GM19025 (cell line): ENCODE measurements at regions not wholly inside any gene's neighbourhood (a gene's known extent, or its start where the extent isn't known, plus 50 kb on each side); places are given as distances from the start of the nearest gene placed in this dataset.

Experiments
- ATAC-seq: cut with Tn5 transposase; IDR thresholded peaks from one replicate; pipeline ENCODE4 v1.9.1; 2021; ENCODE audit warnings: mild to moderate bottlenecking, low read depth, moderate library complexity; ENCODE audit not compliant: unreplicated experiment

DNA sequence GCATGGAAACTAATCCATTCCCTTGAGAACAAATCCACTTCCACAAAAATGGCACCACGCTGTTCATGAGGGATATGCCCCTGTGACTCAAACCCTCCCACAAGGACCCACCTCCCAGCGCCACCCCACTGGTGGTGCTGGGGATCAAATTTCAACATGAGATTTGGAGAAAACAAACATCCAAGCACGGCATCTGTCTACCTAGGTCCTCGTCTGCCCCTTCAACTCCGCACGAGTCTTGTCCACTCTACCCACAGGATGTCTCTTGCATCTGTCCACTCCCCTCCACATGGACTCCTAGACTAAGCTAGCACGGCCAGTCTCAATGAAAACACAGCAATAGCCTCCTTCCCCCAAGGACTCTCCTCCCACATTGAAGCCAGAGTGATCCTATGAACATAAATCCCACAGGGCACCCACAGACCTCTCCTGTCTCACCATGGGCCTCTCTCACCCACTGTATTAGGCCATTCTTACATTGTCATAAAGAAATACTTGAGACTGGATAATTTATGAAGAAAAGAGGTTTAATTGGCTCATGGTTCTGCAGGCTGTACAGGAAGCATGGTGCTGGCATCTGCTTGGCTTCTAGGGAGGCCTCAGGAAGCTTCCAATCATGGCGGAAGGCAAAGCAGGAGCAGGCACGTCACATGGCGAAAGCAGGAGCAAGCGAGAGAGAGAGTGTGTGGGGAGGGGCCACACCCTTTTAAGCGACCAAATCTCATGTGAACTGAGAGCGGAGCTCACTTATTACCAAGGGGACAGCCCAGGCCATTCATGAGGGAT is 101.4 kb downstream of the TOMM20 start:
- ATAC-seq: no peak

DNA sequence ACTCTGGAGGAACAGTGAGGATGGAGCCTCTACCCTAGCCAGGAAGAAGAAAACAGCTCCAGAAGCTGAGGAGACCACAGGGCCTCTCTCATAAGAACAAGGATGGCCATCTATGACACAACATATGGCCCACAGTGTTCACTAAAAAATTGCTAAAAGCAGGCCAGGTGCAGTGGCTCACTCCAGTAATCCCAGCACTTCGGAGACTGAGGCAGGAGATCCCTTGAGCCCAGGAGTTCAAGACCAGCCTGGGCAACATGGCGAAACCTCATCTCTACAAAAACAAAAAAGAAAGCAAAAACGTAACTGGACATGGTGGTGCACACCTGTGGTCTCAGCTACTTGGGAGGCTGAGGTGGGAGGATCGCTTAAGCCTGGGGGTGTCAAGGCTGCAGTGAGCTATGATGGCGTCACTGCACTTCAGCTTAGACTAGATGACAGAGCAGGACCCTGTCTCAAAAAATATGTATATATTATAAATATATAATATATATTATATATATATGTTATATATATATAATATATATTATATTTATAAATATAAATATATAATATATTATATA is 103.1 kb downstream of the TOMM20 start:
- ATAC-seq: no peak

DNA sequence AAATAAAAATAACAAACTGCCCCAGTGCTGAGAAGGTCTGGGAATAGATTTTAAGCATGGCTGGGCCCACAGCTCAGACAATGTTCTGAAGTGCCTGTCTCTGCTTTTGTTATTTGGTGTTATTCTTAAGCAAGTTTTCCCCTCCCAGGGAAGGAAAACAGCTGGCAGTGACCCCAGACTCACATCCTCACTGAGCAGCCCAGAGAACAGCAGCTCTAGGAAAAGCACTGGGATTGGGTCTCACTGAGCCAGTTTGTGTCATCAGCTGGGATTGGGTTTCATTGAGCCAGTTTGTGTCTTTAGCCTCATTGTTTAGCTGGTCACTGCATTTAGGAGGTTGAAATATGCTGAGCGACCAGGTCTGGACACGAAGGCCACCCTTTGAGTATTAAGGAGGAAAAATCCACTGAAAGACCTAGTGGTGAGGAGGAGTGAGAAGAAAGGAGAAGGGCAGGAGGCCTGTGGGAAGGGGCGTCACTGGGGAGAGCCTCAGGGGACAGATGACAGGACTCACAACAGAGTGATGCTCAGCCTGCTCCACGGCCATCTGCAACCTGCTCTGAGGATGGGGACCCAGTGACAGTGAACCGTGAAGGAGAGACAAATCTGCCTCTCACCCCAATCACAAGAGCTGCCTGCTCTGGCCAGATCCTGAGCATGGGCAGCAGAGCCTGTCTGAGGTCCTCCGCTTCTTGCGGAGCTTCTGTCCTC is 103.8 kb downstream of the TOMM20 start:
- ATAC-seq: no peak

DNA sequence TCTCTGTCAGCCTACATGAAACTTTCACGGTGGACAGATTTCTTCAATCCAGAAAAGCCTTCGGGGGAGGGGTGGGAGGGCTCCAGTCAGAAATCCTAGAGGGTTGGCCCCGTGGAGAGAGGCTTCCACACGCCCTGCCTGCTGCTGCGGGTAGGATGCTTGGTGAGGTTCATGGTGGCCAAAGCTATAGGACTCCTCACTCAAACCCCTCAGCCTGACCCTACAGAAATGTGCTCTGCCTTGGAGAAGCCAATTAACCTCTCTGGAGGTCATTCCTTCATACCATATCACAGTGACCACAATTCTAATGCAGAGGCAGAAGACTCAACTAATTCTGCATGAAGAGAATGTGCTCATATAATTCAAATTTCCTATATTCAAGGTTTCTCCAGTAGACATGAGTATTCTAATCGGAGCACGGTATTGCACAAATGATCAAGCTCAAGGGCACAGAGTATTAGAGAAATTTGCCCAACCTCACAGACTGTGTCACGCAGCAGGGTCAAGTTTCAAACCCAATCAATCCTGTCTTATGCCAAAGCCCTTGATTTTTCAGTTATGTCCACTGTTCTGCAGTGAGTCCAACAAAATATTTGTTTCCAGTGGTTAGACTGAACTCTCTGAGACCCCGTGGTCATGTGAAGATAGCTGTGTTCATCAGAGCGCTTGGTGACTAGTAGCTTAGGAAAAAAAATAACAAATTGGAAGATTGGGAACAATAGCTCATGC is 104.8 kb downstream of the TOMM20 start:
- no peak for ATAC-seq

DNA sequence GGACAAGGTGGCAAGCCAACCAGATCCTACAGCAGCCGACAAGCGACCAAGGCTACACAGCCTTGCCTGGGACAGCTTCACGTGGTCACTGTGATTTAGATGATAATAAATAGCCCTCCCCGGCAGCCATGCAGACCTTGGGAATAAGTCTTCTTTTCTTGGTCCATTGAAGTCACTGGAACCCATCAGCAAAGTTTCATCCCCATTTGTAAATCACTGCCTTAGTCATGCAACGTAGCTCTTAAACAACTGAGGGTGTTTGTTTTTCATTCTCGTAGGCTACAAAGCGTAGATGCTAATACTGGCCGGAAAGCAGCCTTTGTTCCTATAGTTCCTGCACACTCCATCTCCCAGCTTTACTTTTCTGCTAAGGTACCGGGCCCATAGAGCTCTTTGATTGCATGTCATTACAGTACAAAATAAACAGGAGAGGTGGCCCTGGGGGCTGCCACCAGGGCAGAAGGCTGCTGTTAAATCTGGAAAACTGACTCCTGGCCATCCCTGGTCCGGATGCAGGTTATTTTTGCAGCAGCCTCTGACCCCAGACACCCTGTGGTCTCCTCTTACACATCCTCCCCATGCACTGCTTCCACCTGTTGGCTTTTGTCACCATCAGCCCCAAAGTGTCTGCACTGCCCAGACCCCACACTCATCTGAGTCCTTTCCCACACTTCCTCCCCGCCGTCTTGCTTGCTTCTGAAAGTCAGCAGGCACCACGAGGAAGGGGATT is 105.5 kb downstream of the TOMM20 start:
- ATAC-seq: no peak

DNA sequence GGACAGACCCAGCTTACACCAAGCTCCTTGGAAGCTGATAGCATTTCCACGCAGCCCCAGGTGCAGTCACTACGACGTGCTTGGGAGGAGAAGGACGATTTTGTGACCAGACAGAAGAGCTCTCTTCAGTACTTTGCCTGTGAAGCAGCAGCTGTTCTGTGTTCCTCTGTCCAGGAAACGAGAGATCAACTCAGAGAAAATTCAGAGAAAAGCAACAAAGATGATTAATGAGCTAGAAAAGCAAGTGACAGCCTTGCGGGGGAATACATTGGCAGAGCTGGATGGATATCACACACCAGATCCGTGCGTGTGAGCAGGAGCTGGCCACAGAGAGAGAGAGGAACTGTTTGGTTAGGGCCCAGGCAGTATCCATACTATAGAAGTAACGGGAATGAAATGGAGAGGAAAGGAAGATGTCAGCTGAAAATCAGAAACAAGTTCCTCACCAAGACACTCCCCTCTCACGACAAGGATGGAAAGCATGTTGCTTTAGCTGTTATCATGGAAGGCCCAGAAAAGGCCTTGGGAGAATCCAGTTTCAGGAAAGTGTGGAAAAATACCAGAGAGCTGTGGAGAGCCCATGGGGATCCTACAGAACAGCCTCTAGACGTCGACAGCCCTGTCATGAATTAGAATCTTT is 106.2 kb downstream of the TOMM20 start:
- no peak for ATAC-seq

DNA sequence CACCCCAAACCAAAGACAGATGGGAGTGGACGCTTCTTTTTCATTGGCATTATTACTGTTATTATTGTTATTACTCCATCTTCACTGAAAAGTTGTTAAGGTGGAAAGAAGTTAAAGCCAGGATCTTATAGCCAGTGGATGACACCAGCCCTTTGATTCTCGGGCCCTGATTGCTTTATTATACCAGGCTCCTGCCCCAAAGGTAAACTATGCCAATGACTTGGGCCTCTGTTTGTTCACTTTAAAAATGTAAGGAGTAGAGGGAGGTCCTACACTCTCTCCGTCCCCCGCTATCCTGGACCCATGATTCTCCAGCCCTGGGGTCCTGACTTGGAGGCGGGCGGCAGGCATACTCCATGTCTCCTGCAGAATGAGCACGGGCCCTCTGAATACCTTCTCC is 106.8 kb downstream of the TOMM20 start:
- no peak for ATAC-seq

DNA sequence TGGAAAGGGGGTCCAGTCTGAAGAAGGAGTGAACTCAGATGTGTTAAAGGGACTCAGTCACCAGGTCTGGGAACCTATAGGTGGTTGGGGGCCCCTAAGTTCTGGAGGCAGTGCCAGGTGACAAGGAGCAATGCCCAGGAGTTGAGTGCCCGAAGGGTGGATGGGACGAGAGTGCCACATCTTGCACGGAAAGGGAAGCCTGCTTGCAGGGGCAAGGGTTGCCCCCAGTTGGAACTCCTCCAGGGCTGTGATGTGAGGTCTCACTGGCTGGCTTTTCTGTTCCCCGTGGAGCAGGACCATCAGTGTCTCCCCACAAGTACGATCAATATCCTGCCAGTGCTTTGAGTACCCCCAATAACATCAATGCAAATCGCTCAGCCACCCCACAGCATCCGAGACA is 107.3 kb downstream of the TOMM20 start:
- no peak for ATAC-seq

DNA sequence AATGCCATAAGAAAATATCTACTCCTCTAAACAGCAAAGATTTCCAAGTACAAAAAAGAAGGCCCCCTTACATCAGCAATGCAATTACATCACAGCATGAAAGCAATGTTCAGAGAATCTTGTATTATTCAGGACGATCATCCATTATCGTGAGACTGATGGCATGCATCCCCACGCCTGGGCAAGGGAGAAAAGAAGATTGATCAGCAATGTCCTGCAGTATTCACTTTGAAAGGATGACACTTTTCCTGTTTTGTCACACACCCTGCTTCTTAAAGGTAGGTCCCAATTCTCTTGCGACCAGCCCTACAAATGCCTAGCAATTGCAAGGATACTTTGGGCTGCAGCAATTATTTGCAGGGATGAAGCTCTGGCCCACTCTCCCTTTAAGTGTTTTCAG is 108.7 kb downstream of the TOMM20 start:
- ATAC-seq: no peak

DNA sequence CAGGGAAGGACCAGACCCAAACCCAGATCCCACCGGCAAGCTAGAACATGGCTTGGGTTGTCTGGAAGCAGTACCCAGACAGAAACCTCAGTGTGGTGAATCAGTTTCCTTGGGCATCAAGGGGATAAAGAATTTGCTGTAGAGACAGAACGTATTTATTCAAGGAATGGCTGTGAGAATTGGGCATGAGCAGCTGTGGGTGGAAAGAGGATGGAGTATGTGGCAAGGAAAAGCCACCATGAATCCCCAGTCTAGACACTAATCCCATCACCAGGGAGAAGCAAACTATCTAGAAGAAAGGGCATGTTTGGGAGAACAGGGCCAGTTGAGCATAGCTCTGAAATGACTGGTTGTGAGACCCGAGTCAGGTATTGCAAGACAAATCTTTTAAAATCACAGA is 109.2 kb downstream of the TOMM20 start:
- ATAC-seq: no peak

DNA sequence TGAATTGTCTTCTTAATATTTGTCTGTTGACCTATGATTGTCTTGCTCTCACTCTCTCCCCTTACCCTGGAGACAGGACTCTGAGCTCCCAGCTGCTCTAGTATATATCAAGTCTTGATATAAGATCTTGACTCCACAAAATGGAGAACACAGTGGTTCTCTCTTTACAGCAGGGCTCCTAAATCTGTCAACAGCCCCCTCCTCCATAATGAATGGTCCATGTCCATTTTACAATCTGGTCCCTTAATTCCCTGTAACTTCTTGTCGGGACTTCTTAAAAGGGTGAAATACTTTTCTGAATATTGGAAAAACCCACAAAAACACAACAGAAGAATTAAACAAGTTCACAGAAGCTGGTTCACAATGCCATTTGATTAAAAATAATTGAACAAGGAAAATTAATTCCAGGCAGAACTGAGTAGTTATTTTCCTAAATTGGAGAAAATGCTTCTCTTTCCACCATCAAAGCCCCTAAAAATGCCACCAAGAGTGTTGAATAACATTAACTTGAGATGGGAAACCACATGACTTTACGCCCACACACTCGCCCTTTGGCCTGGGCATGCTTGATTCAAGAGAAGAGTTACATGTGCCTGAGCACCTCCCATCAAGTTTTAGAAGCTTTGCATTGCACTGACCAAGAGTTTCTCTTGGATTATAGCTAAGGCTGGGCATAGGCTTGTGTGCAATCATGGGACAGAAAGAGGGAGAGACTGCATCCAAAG is 109.8 kb downstream of the TOMM20 start:
- ATAC-seq: no peak

DNA sequence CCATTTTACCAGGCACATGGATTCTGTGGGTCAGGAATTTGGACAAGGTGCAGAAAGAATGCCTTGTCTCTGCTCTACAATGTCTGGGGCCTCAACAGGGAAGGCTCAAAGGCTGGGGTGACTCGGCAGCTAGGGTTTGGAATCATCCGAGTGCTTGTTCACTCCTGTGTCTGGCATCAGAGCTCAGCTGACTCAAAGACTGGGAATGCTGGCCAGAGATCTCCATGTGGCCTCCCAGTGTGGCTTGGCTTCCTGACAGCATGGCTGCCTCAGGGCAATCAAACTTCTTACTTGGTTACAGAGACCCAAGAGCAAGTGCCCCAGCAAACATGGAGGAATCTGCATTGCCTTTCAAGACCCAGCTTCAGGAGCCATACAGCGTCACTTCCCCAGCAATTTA is 110.5 kb downstream of the TOMM20 start:
- ATAC-seq: no peak

DNA sequence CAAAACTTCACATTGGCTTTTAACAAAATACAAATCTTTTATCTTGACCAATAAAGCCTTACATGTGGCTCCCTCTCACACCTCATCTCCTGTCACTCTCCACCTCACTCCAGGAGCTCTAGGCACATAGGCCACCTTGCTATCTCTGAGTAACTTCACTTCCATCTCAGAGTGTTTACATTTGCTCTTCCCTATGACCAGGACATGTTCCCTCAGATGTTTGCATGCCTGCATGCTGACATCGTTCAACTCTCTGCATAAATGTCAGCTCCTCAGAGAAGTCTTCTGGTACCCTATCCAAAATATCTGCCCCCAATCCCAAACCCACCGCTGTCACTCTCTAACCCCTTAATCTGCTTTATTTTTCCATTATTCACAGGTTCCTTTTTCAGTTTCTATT is 110.9 kb downstream of the TOMM20 start:
- ATAC-seq: no peak

DNA sequence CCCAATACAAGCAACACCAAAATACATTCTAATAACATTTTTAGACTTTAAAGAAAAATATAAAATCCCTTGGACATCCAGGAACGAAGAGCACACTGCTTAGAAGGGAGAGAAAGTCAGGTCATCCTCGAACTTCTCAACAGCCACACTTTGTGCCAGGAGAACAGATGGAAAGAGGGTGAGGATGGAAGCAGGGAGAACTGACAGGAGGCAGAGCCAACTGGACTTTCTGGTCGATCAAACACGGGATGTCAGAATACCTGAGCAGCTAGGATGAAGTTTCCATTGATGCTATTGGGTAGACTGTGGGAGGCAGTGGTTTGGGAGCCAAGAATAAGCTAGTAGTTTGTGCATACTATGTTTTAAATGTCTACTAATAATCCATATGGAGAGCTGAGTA is 111.4 kb downstream of the TOMM20 start:
- ATAC-seq: no peak

DNA sequence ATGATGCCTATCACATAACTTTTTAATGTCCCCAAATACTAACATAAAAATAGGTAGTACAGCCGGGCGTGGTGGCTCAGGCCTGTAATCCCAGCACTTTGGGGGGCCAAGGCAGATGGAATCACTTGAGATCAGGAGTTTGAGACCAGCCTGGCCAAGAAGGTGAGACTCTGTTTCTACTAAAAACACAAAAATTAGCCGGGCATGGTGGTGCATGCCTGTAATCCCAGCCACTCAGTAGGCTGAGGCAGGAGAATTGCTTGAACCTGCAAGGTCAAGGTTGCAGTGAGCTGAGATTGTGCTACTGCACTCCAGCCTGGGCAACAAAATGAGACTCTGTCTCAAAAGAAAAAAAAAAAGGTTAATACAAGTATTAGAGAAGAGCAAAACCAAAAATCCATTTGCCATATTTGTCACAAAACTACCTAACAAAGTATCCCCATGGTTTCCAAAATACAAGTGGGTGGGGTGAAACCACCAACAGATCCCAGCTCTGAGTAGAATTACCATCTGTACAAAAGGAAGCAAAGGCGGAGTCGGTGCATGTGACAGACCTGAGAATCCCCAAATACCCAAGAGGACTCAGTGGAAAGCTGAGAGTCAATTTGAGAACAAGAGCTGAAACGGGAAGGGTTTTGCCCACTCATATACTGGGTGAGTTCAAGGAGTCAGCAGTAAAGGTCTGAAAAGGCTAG is 113.2 kb downstream of the TOMM20 start:
- peak; percentile 26 for ATAC-seq

DNA sequence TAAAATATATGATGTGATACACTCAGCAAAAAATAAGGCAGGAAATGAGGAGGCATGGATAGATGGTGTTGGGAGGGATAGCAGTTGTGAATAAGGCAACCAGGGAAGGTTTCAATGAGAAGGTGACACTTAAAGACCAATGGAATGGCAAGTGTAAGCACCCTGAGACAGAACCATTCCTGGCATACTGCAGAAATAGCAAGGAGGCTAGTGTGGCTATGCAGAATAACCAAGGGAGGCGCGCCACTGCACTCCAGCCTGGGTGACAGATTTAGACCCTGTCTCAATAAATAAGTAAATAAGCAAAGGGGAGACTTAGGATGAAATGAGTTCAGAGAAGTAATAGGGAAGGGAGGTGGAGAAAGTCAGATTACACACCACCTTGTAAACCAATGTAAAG is 113.9 kb downstream of the TOMM20 start:
- no peak for ATAC-seq

DNA sequence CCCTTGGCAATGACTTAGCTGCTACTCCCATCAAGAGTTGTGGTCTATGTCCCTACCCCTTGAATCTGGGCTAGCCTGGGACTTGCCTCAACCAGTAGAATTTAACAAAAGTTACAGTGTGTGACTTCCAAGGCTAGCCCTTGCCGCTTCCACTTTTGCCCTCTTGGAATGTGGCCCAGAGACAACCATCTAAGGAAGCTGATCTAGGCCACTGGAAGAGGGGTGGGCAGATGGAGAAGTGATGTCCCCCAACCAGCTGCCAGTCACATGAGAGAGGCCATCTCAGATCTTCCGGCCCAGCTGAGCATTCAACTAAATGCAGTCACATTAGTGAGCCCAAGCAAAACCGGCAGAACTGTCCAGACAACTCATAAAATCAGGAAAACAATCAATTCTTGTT is 115.1 kb downstream of the TOMM20 start:
- ATAC-seq: no peak

DNA sequence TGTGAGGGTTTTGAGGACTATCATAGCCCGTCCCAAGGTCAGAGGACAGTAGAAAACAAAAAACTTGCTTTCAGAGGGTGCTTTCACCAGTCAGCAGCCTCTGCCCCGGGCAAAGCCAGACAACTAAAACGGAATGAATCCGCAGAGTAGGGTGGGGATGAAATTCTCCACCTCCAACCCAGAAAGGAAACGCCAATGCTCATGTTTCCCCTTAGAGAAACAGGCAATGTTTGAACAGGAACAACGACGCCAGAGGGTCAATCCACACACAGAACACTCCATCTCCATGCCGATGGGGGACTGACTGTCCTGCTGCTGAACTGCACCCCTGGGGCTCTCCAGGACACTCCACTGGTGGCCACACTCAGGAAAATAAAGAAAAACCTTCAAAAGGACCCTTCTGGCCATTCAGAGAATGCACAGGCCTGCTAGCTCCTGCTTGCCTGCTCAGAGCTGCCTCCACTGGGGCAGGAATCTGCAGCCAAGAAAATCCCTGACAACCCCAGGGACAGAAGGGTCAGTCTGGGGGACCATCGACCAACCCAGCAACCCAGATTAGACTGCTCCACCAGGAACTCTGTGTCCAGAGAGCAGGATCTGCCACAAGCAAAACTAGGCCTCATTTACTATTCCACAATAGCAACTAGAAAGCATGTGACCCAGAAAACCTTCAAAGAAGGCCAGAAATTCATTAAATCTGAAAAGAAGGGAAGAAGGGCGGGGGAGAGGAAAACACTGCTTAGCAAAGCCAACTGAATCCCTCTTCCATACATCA is 116.0 kb downstream of the TOMM20 start:
- ATAC-seq: no peak
